HG03135 (cell line): ENCODE measurements at regions not wholly inside any gene's neighbourhood (a gene's known extent, or its start where the extent isn't known, plus 50 kb on each side); places are given as distances from the start of the nearest gene placed in this dataset.

ENCODE experiments used
- ATAC-seq: cut with Tn5 transposase; IDR thresholded peaks from one replicate; pipeline ENCODE4 v1.9.1; 2021; ENCODE audit warnings: mild to moderate bottlenecking, moderate library complexity; ENCODE audit not compliant: unreplicated experiment

DNA sequence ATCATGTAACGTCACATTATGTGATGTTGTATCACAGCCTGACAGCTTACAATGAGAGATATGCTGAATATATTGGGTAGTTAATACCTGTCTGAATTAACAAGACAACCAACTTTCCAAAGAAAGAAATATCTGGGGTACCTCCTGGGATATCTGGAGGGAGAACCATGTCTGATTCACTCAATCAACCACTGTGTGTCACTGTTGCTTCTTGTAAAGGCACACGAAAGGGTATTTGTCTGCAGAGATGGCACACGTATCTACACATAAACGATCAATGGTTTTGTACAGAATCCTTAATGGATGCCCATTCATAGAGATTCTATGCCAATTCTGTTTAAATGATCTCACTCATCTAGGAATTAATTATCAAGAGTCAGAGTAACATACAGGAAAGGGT is 252.1 kb upstream of the TMCO5A start:
- no peak for ATAC-seq

DNA sequence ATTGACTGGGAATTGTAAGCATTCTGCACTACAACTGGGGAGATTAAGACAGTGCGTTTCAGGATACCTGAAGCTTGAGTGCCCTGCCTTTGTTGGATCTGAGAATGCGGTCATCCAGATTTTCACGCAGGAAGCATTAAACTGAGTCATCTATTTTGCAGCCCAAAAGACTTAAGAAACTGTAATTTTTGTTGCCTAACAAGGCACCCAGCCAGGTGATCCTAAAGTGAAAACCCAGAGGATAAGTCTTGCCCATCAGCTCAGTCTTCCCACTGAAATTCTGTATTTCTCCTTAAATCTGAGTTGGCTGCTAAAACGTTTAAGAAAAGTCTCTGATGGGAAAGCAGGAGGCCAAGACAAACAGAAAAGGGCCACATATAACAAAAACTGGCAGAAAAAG is 242.5 kb upstream of the TMCO5A start:
- no peak for ATAC-seq

DNA sequence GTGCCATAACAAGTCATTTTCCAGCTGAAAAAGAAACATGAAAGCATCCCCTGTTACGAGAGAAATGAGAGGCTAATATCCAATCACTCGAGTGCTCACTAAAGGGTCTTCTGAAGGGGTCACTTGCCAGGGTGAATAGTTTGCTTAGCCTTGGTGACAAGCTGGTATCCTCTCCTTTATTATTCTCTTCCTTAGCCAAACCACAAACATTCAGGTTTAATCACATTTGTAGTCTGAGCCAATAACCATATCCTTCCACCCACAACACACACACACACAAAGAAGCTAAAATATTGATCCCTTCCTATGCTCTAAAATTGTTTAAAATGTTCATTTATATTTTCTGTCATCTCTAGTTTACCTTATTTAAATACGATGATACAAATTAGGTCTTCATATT is 240.5 kb upstream of the TMCO5A start:
- ATAC-seq: no peak

DNA sequence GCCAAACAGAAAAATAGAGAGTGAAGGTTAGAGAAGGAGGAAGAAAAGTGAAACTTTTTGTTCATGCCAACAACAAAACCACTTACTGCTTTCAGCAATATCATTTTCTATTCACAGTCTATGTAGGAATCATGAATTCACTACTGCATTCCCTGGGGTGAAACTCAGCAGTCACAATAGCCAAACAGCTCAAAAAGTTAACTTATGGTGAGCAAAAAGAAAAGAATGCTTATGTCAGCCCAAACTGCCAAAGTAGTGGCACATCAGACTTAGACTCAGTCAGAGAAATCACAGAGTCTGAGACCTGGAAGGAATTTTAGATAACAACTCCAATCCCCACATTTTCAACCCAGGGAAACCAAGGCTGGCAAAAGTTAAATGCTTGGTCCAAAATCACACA is 238.7 kb upstream of the TMCO5A start:
- ATAC-seq: no peak

DNA sequence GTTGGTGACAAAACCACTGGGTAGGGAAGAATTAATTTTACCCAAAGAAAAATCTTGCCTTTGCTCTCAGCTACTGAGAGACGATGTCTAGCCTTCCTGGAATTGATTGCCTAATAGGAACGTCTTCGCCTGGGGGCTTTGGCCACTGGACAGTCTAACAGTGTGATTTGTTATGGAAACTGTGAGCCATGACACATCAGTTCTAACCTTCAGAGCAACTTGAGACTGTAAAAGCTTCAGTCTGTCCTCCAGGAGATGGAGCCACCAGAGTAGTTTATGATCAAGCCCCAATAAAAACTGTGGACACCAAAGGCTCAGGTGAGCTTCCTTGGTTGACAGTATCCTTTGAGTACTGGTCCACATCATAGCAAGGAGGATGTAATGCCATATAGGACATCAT is 235.8 kb upstream of the TMCO5A start:
- ATAC-seq: no peak

DNA sequence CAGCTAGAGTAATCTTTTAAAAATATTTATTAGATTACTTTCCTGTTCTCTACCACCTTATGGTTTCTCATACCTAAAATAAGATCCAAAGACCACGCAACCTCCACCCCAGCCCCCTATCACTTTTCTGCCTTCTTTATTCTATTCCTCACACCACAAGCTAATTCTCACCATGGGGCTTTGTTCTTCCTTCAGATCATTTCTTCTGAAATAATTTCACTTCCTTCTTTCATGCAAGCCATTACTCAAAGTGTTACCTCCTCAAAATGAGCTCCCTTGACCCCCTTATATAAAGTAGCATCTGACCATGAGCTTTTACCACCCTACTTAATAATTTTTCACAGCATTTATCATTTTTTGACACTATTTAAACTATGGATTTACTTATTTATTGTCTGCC is 233.2 kb upstream of the TMCO5A start:
- ATAC-seq: no peak

DNA sequence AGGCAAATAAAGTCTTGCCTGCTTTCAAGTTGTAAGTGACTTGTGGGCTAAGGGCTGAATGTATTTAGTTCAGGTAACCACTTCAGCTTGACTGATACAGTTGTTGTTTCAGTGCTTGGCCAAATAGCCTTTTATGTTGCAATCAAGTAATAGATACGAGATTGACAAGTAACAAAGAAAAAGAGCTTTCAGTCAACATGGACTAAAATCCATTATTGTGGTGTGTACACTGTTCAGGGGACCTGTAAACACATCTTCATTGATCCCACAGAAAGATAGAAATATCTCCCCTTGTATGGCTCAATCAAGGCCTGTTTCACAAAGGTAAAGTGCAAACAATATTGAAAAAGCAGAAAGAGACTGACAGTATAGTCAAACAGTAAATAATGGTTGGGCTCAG is 224.8 kb upstream of the TMCO5A start:
- ATAC-seq: no peak

DNA sequence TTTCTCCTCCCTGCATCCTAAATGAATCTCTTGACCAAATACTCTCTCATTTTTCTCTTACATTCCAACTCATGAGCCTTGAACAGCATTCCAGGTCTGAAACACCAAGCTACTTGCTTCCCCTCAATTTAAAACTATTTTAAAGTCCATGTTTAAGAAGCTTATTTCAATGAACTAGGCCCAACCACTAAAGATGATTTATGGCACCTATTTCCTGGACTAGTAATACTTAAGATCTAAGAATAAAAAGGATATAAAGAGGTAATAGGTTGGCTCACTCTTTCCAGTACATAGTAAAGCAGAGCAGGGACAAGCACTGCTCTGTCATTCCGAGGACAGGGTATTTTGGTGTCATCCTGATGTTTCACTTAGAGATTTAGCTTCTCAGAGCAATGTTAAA is 219.3 kb upstream of the TMCO5A start:
- ATAC-seq: no peak

DNA sequence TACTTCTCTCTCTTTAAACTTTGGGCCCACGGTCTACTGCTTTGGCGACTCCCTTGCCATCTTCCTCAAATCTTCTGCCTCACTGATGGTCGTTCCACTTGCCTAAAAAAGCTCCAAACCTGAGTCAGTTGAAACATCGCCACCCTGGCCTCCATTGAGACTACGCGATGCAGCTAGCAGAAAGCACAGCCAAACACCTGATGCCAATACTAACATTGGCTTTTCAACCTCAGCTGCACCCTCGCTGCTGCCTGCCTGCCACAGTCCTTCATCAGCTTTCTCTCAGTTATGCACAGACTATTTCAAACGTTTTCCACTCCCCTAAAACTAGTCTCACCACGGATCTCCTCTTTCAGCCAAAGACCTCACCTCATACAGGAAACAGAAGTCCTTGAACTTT is 214.2 kb upstream of the TMCO5A start:
- no peak for ATAC-seq

DNA sequence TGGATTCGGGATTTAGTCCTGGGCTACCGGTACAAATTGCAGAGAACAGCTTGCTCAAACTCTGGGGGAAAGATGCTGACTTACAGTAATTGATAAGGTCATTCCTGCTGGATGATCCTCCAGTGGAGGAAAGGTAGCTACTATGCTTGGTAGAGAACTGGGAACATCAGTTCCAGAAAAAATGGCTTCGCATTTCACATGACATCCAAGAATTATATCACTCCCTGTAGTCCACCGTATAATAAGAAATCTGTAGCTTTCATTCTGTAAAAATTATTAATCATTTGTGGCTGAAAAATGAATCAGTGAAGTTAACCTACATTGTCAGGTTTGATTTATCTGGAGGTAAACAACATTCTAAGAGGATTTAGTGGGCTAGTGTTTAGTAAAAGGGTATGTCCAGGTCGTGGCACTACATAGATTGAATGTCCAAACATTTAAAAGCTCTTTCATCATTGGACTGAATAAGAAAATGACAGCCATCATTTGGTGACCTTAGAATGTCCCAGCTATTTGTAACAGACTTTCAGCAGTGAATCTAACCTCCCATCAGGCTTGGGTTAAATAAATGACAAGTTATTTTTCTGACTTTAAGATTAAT is 203.2 kb upstream of the TMCO5A start:
- ATAC-seq: no peak

DNA sequence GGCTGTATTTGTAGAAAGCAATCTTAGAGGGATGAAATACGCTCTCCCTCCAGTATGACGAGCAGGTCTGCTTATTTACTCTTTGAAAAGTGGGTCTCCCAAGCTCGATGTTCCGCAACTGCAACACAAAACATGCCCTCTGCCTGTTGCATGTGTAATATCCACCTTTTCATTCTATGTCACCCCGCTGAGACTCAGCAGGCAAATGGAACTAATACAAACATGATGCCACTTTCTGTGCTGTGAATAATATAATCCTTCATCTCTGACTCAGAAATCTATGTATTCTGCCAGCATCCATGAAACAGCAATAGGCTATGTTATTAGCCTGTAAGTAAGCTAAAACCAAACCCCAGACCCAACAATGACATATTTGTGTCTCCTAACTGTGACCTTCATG is 200.8 kb upstream of the TMCO5A start:
- ATAC-seq: no peak

DNA sequence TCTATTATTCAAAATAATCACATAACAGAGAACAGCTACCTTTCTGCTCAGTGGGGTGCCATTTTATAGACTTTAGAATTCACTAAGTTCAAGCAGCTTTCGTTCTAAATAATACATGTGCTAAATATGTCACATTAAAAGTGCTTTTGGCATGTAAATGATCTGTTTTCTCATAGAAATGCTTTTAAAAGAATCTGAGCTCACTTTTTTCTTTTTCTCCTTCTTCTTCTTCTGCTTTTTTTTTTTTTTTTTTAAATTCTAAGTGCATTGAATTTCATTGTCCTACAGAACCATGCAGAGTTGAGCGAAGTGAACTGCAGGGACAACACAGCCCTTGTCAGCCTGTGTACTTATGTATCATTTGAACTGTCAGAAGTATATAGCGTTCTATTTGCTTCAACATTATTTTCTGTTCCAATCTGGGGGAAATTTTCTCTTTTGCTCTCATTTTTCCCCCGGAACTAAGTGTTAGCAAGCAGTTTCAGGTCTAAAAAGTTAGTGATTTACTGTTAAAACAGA is 193.8 kb upstream of the TMCO5A start:
- no peak for ATAC-seq

DNA sequence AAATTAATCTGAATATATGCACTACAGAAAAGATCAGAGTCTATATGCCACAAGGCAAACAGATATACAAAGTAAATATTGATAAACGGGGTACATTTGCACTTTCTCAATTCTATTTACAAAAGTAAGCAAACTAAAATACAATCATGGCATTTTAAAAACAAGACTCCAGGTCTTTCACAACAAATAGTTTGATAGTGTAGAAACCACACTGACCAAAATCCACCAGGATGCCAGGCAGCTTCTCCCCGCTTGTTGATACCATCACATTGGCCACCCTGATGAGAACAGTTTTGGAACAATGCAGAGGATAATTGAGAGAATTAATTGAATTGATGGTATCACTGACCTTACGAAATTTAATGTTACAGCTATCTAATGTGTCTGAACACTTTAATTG is 190.6 kb upstream of the TMCO5A start:
- no peak for ATAC-seq

DNA sequence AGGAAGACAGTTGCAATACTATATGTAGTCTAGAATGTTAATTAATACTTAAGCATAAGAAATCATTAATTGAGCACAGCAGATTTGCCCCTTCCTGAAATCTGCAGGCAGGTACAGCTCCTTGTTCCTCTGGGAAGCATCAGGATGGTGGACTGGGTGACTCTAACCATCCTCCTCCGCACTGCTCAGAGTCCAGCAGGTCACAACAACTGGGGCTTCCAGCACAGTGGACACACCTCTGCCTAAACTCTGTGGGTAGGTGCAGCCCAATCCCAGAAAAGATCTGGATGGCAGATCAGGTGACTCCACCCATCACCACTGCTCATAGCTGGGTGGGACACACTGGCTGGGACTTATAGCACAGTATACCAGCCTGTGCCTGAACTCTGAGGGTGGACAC is 189.9 kb upstream of the TMCO5A start:
- ATAC-seq: no peak

DNA sequence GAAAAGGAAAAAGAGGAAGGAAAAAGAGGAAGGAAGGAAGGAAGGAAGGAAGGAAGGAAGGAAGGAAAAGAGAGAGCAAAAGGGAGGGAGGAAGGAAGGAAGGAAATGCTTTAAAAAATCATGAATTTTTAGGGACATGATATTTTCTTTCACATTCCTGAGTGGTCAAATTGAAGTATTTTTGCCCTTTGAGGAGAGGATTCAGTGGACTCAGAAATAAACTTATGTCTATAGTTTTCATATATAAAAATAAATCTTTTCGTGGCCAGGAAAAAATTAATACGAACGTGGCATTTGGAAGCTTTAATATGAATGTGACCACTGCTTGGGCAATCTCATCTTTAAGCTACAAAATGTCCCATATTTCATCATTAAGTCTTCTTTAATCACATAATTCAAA is 183.0 kb upstream of the TMCO5A start:
- ATAC-seq: no peak

DNA sequence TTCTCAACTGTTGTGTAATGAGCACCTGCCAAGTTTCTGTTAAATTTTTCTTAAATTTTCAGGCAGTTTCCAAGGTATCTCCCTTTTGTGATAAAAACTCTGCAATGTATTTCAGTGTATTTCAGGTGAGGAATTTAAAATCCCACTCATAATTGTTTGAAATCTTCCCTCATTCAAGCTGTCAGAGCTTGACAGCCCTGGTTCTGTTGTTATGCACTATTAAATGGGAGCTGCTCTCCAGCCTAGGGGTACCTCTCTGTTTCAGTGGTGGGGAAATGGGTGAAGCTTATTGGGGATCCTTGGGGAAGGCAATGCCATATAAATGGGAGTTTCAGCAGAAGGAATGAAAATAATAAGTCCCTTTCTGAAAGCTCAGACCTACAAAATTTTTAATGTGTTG is 178.0 kb upstream of the TMCO5A start:
- no peak for ATAC-seq

DNA sequence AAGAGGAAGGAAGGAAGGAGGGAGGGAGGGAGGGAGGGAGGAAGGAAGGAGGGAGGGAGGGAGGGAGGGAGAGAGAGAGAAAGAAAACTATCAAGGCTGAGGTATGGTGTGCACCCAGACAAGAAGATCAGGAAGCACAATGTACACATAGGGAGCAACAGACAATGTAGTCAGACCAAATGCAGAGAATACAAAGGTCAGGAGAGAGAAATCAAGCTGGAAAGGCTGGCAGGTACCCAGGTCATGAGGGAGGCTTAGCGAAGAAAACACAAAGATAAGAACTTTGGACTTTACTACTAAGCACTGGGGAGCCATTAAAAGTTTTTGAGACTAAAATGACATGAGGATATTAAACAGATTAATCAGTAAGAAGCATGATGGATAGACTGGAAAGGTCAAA is 176.0 kb upstream of the TMCO5A start:
- no peak for ATAC-seq

DNA sequence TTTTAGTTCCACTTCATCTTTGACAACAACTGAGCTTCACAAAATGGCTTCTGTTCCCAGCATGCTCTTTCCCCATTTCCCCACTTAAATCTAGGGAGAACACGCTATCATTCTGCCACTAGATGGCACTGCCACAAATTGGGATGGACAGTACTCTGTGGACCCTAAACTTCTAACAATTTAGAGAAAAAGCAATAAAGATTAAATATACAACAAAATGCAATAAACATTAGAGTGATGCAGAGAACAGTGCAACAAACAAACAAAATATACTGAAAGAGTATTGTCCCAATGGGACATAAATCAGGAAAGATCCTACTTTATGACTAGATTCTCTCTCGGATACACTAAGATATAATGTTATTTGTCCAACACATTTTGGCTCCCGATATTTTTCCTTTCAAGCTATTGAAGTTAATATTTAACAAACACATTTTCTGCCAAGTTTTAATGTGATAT is 169.7 kb upstream of the TMCO5A start:
- ATAC-seq: peak; percentile 57

DNA sequence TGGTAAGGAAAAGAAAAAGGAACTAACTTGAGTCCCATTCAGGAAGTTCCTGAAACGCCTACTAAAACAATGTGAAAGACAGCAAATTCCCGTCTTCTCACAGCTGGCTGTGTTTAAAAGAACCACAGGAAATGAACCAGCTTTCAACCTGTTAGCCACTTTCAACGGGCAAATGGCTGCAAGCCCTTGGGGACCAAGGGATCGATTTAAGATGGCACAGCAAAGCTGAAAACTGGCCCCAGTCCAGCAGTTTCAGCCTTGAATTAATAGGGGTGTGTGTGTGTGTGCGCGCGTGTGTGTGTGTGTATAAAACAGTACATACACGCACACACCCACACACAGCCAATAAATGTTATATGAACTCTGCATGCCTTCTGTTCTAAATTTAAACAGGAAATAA is 168.7 kb upstream of the TMCO5A start:
- no peak for ATAC-seq

DNA sequence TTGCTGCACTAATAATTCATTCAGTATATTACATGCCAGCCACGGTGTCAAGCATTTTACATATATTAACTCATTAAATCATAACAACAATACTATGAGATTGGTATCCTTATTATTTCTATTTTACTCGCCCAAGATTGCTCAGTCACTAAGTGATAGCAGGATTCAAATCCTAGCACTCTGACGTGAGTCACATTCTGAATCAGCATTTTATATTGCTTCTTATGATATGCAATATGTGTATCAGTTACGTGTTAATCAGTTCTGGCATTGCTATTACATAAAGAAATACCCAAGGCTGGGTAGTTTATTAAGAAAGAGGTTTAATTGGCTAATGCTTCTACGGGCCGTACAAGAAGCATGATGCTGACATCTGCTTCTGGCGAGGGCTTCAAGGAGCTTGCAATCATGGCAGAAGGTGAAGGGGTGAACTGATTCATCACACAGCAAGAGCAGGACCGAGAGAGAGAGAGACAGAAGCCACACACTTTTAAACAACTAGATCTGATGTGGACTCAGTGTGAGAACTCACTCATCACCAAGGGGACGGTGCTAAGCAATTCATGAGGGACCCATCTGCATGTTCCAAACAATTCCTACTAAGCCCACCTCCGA is 166.5 kb upstream of the TMCO5A start:
- no peak for ATAC-seq

DNA sequence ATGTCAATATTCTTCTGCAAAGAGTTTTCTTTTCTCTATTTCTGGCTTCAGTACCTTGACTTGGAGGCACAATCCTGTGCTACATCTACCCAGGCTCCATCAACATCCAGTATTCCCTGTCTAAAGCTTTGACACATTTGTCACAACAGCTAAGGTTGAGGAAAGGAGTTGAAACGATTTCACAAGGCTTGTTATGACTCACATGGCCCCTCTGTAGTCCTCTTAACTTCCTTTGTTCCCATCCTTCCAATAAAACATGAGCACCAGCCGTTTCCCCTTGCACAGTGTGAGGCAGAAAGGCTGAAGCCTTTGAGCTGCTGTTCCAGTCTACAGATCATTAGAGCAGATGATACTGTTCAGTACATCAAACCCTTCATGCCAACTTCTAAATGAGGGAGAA is 163.0 kb upstream of the TMCO5A start:
- ATAC-seq: no peak

DNA sequence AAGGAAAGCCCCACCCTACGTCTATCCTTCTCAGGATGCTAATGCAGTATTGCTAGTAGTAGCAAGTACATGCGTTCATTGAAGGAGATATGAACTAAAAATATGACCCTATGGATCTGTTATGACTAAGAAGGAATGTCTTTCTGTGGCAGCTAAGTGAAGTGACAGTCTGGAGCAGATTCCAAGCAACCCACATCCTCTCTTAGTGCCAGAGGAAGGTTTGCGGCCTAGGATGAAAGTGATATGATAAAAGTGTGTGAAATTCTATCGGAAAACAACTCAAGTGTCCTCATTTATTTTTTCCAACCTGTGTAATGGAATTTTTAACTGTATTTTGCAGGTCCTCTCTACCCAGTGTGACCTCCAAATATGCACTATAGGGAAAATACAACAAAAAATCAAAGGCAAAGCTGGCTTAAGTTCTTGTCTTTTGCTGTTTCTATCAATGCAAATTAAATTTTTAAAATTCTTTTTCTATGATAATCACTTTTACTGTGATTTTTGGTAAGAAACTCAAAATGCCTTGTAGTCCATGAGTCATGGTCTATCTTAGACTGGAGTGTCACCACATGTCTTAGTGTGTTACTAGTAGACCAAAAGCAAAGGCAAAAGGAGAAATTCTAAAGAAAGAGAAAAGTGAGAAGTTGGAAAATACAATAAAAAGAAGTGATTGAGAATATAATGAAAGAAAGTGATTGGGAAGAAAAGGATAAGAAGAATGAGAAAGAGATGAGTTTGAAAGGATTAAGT is 161.2 kb upstream of the TMCO5A start:
- no peak for ATAC-seq
